ENCODE measurements at regions not wholly inside any gene's neighbourhood (a gene's known extent, or its start where the extent isn't known, plus 50 kb on each side); places are given as distances from the start of the nearest gene placed in this dataset.

- no peak for DNase-seq (ENCODE audit: low spot score)
These were observed 334.9 kb upstream of the DDX53 start for GRCh38 chrX:22664826-22665225.

DNA sequence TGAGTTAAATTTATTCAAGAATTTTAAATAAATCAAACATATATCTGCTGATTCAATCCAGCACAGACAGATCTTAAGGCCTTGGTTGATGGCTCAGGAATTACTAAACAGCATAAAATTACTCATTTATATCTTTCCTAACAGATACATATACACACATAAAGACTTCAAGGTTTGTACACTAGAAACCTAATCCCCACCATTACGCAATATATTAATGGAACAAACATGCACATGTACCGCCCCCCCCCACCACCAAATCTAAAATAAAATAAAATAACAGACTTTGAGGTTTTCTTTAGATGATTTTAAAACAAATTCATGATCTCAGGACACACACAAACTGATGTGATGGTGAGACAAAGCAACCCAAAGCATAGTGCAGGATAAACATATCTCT lies 333.9 kb upstream of the DDX53 start:
- DNase-seq (ENCODE audit: low spot score): no peak

DNA sequence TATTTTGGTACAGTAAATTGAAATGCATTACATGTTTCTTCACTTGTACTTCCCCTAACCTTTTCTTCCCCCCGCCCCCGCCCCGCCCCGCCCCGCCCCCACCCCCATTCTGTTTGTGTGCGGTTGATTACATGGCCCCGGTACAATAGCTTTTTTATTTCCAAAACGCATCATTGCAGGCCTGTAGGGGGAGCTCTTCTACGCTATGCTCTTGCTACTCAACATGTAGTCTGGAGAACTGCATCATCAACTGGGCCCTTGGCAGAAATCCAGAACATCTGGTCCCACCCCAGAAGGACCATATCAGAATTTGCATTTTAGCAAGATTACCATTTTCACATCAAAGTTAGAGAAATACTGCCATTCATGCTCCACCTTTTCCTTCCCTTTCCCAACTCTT lies 333.3 kb upstream of the DDX53 start:
- DNase-seq (ENCODE audit: low spot score): no peak

GRCh38 chrX:22674932-22675331 lies 324.8 kb upstream of the DDX53 start:
- DNase-seq (ENCODE audit: low spot score): no peak

DNA sequence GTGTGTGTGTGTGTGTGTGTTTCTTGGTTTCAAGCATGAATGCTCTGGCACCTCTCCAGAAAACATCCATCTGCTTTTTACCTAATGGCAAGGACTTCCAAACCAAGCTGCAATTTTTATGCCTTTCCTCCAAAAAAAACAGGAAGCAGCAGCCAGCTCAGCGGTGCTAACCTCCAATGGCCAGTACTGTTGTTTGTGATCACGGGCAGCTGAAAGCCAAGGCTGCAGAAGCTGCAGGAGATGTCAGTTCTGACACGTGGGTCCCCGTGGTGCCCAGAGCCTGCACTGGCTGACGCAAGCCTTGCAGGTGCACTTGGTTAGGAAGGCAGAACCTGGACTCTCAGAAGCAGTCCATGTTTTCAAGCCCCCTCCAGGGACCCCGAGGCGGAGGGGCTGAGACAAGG lies 313.6 kb upstream of the DDX53 start:
- DNase-seq (ENCODE audit: low spot score): no peak

DNA sequence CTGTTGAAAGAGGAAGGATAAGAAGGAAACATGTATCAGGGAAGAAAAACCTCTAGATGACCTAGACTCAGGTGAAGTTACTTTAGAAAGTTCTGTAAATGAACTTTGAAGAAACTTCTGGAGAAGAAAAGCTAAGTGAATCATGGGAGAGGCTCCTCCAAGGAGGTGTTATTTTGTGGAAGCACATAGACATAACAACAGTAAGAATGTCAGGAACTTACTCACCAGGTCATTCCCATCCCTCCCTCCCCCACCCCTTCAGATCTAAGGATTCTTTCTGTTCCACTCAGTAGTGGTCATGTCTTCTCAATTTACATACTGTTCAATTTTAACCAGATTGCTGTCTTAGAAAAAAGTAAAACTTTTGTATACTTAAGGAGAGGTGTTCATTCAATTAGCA lies 310.5 kb upstream of the DDX53 start:
- DNase-seq (ENCODE audit: low spot score): no peak

- DNase-seq (ENCODE audit: low spot score): no peak
These were observed 309.6 kb upstream of the DDX53 start for GRCh38 chrX:22690116-22690515.

- no peak for DNase-seq (ENCODE audit: low spot score)
These were observed 307.7 kb upstream of the DDX53 start for GRCh38 chrX:22691966-22692565.

- no peak for DNase-seq (ENCODE audit: low spot score)
These were observed 301.6 kb upstream of the DDX53 start for GRCh38 chrX:22698151-22698550.

DNA sequence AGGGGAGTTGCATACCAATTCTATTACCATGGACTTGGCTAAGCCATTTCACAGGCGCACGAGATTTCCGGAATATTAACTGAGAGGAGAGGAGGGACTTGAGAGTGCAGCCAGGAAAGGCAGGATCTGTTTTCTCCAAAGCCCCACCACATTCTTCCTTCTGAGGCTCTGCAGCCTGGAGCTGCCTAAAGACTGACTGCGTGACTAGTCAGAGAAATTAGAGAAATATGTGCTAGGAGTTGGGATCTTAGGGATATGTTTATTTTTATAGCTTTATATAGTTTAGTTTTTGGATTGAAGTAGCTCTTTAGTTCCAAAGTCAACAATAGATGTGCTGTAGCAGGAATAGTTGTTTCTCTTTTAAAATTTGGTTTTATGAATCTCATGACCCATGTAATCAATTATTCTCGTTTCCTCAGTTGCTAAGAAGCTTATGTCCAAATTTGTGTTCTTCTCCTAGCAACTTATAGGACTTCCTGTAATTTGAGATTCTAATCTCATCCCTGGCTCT lies 300.1 kb upstream of the DDX53 start:
- DNase-seq (ENCODE audit: low spot score): no peak

- no peak for DNase-seq (ENCODE audit: low spot score)
These were observed 286.8 kb upstream of the DDX53 start for GRCh38 chrX:22712942-22713341.

- DNase-seq (ENCODE audit: low spot score): no peak
These were observed 269.2 kb upstream of the DDX53 start for GRCh38 chrX:22730542-22730941.

GRCh38 chrX:22737541-22737940 lies 262.2 kb upstream of the DDX53 start:
- DNase-seq (ENCODE audit: low spot score): no peak

DNA sequence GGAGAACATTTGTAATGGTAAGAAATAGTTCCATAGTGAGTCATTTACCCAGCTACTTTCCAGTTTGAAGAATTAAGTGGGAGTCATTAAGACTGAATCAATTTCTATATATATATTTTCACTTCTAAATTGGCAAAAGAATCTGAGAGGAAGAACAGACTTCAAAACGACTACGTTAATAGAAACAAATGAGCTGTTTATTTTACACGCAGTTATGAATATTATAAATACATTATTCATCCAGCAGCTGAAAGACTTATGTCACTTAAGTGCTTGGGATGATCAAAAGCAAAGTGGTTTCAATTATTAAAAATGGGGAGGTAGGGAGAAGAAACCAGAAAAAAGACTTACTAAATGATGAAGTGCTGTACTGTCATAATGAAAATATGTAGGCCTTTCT lies 260.5 kb upstream of the DDX53 start:
- DNase-seq (ENCODE audit: low spot score): no peak

- no peak for DNase-seq (ENCODE audit: low spot score)
These were observed 258.9 kb upstream of the DDX53 start for GRCh38 chrX:22740836-22741235.

DNA sequence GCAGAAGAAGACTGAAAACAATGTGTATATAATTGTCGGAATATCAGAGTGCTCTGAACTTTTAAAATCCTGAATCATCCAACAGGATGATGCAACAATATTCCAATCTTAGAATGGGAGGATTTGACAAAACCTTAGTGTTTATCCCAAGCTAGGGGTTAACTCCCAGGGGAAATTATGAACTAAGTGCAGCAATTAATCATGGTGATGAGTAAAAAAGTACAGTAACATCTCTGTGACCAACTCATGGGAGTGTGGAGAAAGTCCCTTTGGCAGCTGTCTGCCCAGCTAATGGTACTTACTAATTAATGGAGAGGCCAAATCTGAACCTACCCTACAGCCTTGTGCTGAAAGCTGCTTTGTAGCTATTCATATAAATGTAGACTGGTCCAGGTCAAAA lies 257.6 kb upstream of the DDX53 start:
- no peak for DNase-seq (ENCODE audit: low spot score)

DNA sequence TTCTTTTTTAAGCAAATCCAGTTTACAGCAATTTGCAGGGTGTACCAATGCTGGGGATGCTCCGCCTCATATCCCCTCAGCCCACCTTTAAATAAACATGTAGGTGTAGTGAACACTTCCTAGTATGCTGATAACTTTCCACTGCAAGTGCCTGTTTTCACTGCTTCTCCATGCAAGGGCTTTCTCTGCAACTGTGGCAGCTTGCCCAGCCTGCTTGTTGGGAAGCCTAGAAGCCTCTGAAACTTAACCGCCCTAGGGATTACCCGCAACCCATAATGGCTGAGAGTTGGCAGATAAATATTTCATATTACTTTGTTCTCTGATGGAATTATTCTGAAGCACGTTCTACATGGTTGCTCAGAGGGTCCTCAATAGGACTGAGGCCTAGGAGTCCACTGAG lies 253.7 kb upstream of the DDX53 start:
- no peak for DNase-seq (ENCODE audit: low spot score)

DNA sequence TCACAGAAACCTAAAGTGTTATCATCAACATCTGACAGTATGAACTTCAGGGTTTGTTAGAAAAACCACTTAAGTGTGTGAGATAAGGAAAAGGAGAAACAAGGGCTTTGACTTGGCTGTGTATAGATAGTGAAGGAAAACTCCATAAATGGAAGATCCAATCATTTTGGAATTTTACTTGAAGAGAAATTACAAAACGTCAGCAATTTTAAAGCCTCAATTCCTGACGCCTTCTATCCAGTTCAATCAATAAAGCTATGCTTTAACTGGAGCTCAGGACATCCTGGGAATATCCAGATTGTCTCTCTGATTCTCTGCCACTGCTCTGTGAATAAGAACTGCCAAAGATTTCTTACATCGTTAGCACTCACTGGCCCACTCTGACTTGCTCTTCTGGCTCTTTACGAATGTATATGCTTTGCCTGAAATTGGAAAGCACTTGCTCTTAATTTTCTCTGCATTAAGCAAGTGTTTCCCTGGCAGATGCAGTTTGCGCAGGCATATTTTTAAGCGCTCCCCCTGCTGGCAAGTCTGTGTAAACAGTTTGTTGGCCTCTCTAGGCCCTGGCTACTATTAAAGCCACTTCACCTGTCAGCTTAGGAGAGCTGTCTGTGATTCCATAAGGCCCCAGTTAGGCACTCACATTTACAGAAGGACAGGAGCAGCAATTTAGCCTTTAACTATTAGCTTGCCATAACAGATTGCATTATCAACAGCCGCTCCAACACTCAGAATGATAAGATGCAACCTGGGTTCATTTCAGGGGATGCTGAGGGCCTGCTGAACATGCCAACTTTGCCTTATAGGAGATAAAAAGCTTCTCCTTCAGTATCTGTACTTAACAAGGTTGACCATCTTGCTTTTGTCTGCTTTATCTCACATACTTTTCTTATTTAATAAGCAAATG lies 251.4 kb upstream of the DDX53 start:
- DNase-seq (ENCODE audit: low spot score): peak; percentile 43

DNA sequence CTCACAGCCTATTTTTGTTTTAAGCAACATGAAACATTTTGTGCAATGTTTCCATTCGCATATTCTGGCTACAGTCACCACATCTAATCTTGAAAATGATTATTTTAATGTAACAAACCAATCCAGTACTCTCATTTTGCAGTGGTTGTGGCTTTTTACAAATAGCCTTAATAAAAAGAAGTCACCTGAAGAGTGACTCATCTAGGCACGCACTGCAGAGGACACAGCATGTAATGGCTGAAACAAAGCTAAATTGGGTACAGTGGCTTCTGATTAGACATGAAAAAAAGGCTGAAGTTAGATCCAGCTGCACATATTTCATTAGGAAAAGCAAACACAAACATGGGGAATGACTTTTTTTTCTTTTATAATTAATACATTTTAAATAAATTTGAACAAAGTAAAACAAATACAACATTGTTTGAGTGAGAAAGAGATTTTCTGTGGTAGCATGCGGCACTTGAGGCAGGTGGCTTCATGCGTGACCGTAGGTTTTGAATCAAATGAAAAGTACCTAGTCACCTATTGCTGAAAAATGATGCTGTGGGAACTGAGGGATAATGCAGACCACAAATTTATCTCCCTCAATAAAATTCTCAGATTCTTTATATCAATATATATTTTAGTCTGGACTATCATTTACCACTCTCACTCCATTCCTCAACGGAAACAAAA lies 240.8 kb upstream of the DDX53 start:
- no peak for DNase-seq (ENCODE audit: low spot score)

DNA sequence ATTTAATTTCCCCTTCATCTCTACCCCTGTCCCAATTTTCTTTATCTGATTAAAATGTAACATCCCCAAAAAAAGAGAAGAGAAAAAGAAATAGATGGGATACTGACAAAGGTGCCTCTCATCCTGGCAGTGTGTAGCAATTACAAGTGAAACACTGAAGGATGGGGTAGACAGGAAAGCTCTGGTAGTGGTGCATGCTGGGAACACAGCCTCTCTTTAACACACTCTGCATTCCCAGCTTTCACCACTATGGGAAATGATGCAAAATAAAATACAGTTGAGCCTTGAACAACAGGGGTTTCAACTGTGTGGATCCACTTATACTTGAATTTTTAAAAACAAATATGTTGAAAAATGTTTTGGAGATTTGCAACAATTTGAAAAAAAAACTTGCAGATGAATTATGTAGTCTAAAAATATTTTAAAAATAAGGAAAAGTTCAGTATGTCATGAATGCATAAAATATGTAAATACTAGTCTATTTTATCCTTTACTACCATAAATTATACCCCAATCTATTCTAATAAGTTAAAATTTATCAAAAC lies 239.2 kb upstream of the DDX53 start:
- DNase-seq (ENCODE audit: low spot score): no peak

DNA sequence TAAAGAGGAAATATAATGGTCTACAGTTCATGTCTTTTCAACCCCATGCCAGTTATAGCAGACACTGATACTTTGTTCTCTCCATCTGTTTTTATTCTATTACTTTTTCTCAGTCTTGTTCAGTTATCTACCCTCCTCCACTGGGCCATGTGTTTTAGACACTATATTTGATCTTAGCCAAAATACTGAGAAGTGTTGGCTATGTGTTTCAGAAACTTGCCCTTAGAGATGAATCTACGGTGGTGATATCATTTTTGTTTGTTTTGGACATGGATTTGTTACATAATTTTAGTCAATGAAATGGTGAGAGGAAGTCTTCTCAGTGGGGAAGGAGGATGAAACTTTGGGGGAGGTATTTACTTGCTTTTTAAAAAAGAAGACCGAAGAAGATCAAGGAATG lies 211.5 kb upstream of the DDX53 start:
- DNase-seq (ENCODE audit: low spot score): no peak

- DNase-seq (ENCODE audit: low spot score): no peak
These were observed 204.1 kb upstream of the DDX53 start for GRCh38 chrX:22795671-22796070.

GRCh38 chrX:22800360-22800759 lies 199.4 kb upstream of the DDX53 start:
- peak; percentile 16 for DNase-seq (ENCODE audit: low spot score)

Data from AG08395 (cell line).